HPDE6-E6E7 (cell line): ENCODE measurements at regions not wholly inside any gene's neighbourhood (a gene's known extent, or its start where the extent isn't known, plus 50 kb on each side); places are given as distances from the start of the nearest gene placed in this dataset.
A peak's percentile ranks its signal among the peaks of the same experiment; 100 is the strongest.

Experiments used
- DNase-seq: peaks from one replicate; pipeline ENCODE4 v3.0.0; 2011; ENCODE audit warnings: missing footprints; ENCODE audit errors: extremely low spot score

- no peak for DNase-seq
Observed at GRCh38 chr12:87841935-87842334, 187.3 kb downstream of the C12orf50 start.

GRCh38 chr12:87836190-87836589 lies 193.0 kb downstream of the C12orf50 start:
- no peak for DNase-seq

- DNase-seq, result no peak
Observed at GRCh38 chr12:87828382-87828973, 200.7 kb downstream of the C12orf50 start.

GRCh38 chr12:87827638-87828264 lies 201.4 kb downstream of the C12orf50 start:
- peak; percentile 41 for DNase-seq

- DNase-seq, result no peak
Observed at GRCh38 chr12:87822923-87823322, 206.3 kb downstream of the C12orf50 start.

- DNase-seq, result peak; percentile 27
Observed at GRCh38 chr12:87820524-87821202, 208.5 kb downstream of the C12orf50 start.

- DNase-seq, result no peak
Observed at GRCh38 chr12:87818441-87818840, 210.8 kb downstream of the C12orf50 start.

GRCh38 chr12:87815771-87816585 lies 213.2 kb downstream of the C12orf50 start:
- no peak for DNase-seq

- no peak for DNase-seq
Observed at GRCh38 chr12:87814625-87815024, 214.6 kb downstream of the C12orf50 start.

- DNase-seq, result peak; percentile 48
Observed at GRCh38 chr12:87813476-87814234, 215.5 kb downstream of the C12orf50 start.

- DNase-seq, result no peak
Observed at GRCh38 chr12:87812681-87813080, 216.5 kb downstream of the C12orf50 start.

- no peak for DNase-seq
Observed at GRCh38 chr12:87812030-87812429, 217.2 kb downstream of the C12orf50 start.

GRCh38 chr12:87809916-87810315 lies 219.3 kb downstream of the C12orf50 start:
- DNase-seq, result no peak

- DNase-seq, result no peak
Observed at GRCh38 chr12:87807086-87807485, 222.1 kb downstream of the C12orf50 start.

- no peak for DNase-seq
Observed at GRCh38 chr12:87806310-87806709, 222.9 kb downstream of the C12orf50 start.

- no peak for DNase-seq
Observed at GRCh38 chr12:87804386-87804785, 224.8 kb downstream of the C12orf50 start.

- DNase-seq, result no peak
Observed at GRCh38 chr12:87802721-87803011, 226.5 kb downstream of the C12orf50 start.

- no peak for DNase-seq
Observed at GRCh38 chr12:87801860-87802720, 227.1 kb downstream of the C12orf50 start.

GRCh38 chr12:87796961-87797516 lies 232.2 kb downstream of the C12orf50 start:
- DNase-seq, result no peak

GRCh38 chr12:87795555-87795954 lies 233.6 kb downstream of the C12orf50 start:
- DNase-seq, result no peak
